SIG-M5 treated with dmso at 0.1 percent for 504 hours (cell line): ENCODE measurements at regions not wholly inside any gene's neighbourhood (a gene's known extent, or its start where the extent isn't known, plus 50 kb on each side); places are given as distances from the start of the nearest gene placed in this dataset.

Experiments used
- DNase-seq: peaks from one replicate; lab custom pipeline; 2025; ENCODE audit not compliant: unreplicated experiment; lab: John Stamatoyannopoulos, UW

GRCh38 chr5:61949054-61949678 is 356.8 kb upstream of the KIF2A start:
- DNase-seq = no peak

- DNase-seq = no peak
These were observed 356.1 kb upstream of the KIF2A start for GRCh38 chr5:61949679-61950435.

GRCh38 chr5:61951295-61951694 is 354.7 kb upstream of the KIF2A start:
- no peak for DNase-seq

GRCh38 chr5:61953913-61954312 is 352.1 kb upstream of the KIF2A start:
- no peak for DNase-seq

- no peak for DNase-seq
These were observed 341.8 kb upstream of the KIF2A start for GRCh38 chr5:61964201-61964600.

GRCh38 chr5:61965069-61965468 is 340.9 kb upstream of the KIF2A start:
- DNase-seq = no peak

- no peak for DNase-seq
These were observed 340.5 kb upstream of the KIF2A start for GRCh38 chr5:61965490-61965889.

GRCh38 chr5:61966296-61966955 is 339.6 kb upstream of the KIF2A start:
- DNase-seq = no peak

- DNase-seq = no peak
These were observed 339.0 kb upstream of the KIF2A start for GRCh38 chr5:61966997-61967396.

- DNase-seq = no peak
These were observed 338.3 kb upstream of the KIF2A start for GRCh38 chr5:61967681-61968080.

GRCh38 chr5:61969347-61969746 is 336.7 kb upstream of the KIF2A start:
- no peak for DNase-seq

- no peak for DNase-seq
These were observed 336.3 kb upstream of the KIF2A start for GRCh38 chr5:61969755-61970154.

- DNase-seq = no peak
These were observed 335.8 kb upstream of the KIF2A start for GRCh38 chr5:61970218-61970617.

- DNase-seq = no peak
These were observed 331.3 kb upstream of the KIF2A start for GRCh38 chr5:61974680-61975079.

GRCh38 chr5:61981886-61982285 is 324.1 kb upstream of the KIF2A start:
- DNase-seq = peak; percentile 8

- DNase-seq = no peak
These were observed 314.6 kb upstream of the KIF2A start for GRCh38 chr5:61991430-61991829.

GRCh38 chr5:61991866-61992265 is 314.1 kb upstream of the KIF2A start:
- DNase-seq = no peak

- DNase-seq = no peak
These were observed 312.6 kb upstream of the KIF2A start for GRCh38 chr5:61993295-61993927.

GRCh38 chr5:61994171-61994570 is 311.8 kb upstream of the KIF2A start:
- DNase-seq = no peak

GRCh38 chr5:61995486-61995885 is 310.5 kb upstream of the KIF2A start:
- DNase-seq = no peak

GRCh38 chr5:61999371-61999770 is 306.6 kb upstream of the KIF2A start:
- DNase-seq = peak; percentile 22

GRCh38 chr5:62000646-62001045 is 305.4 kb upstream of the KIF2A start:
- no peak for DNase-seq
